Head of caudate nucleus (tissue), 42 donors: ENCODE measurements at regions not wholly inside any gene's neighbourhood (a gene's known extent, or its start where the extent isn't known, plus 50 kb on each side); places are given as distances from the start of the nearest gene placed in this dataset.

ENCODE experiments used
- DNase-seq, 42 donors: peaks; one replicate each; pipeline versions ENCODE4 v3.0.0 to v3.0.0-alpha.2; 2020 to 2021; ENCODE audit warnings: mixed read lengths in 7 of 42
- intact Hi-C: fragments of 100-400 bp; cut with DNase I; formaldehyde crosslinking; loops from one replicate; pipeline ENCODE4 v1.15.0; 2022

DNA sequence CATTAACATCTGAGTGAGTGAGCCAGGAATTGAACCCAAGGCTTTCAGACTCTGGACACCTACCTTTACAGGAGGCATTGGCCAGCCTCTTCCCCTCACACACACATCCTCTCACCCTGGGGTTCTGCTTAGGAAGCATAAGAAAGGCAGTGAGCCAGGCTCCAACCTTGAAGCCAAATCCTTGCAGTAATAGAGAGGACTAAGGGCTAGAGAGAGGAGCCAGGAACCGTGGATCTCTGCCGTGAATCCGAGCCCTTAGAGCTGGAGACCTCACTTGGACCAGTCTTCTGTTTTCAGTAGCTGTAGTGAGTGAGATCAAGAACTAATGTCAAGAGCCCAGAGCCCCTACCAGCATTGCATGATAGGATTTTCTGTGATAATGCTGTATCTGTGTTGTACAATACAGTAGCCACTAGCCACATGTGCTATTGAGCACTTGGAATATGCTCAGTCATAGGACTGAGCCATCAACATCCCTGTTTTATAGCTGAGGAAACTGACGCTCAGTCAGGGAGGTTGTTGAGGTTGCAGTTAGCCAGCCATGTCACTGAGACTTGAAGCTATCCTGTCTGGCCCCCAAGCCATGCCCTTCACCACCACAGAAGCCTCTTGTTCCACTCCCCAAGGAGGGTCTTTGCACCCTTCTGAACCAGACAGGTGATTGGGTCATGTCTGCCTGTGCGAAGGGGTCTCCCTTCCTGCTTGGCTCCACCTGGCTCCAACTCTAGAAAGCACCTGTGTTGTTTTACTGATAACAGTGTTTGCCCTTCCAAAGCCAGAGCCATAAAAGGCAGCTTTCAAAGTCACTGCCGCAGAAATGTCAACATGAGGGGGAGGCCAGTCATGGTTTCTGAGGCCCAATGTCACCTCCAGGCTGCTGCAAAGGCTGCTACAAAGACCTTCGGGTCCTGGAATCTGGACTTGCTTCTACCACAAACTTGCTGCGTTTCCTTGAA, 101.1 kb upstream of the JUN start:
- intact Hi-C loops: no loop called here
- peak in 4 of 42 donors; percentile 15 to 44 (median 26) for DNase-seq

- intact Hi-C loops: no loop called here
- peak in 23 of 42 donors; percentile 25 to 65 (median 50) for DNase-seq
These were observed 102.2 kb upstream of the JUN start for GRCh38 chr1:58885998-58886397.

GRCh38 chr1:58886611-58887010, 102.8 kb upstream of the JUN start:
- intact Hi-C loops: no loop called here
- DNase-seq: no peak

GRCh38 chr1:58887059-58887458, 103.2 kb upstream of the JUN start:
- intact Hi-C loops: no loop called here
- no peak for DNase-seq

GRCh38 chr1:58888833-58889232, 105.0 kb upstream of the JUN start:
- intact Hi-C loops: no loop called here
- DNase-seq: no peak

GRCh38 chr1:58890113-58890512, 106.3 kb upstream of the JUN start:
- intact Hi-C loops: no loop called here
- DNase-seq: no peak

GRCh38 chr1:58890609-58891008, 106.8 kb upstream of the JUN start:
- intact Hi-C loops: no loop called here
- no peak for DNase-seq

DNA sequence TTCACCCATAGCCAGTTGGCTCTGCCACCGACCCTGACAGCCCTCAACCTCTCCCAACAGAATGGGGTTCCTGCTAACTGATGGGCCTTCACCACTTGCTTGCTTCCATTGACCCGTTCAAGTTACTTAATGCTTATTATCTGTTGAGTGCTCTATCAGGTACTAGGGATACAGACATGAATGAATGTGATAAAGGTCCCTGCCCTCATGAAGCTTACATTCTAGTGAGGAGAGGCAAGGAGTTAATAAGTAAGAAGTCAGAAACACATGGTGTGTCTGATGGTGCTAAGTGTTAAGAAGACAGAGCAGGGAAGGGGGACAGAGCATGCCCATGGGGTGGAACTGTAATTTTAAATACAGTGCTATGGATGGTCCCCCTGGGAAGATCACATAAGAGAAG, 107.5 kb upstream of the JUN start:
- intact Hi-C loops: no loop called here
- no peak for DNase-seq

DNA sequence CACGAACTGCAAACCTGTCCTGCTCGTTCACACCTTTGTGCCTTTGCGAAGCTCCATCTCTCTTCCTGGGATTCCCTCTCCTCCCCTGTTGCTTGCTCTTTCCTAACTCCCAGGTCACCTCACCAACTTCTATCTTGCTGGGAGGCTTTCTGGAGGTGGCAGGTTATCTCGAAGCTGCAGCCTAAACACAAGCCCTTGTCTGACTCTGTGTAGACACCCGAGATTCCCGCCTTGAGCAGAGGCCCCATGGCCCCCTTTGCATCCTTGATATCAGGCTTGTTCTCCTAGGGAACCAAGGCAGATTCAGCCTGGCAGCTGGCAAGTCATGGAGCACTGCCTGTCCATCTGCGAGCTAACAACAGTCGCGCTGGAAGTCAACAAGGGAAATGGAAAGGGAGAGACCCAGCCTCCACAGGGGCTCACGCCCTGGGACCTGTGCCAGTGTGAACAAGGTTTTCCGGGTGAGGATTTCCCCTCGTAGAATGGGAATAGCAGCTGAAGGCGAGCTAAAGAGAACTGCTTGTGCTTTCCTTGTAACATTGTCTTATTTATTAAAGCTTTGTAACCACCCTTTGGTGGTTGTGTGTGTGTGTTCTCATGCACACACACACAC, 109.5 kb upstream of the JUN start:
- DNase-seq: no peak
- intact Hi-C loops: no loop called here

GRCh38 chr1:58895082-58895481, 111.2 kb upstream of the JUN start:
- intact Hi-C loops: no loop called here
- no peak for DNase-seq

- intact Hi-C loops: no loop called here
- DNase-seq: peak in 10 of 42 donors; percentile 16 to 52 (median 31)
These were observed 111.8 kb upstream of the JUN start for GRCh38 chr1:58895559-58896145.

GRCh38 chr1:58896246-58897183, 112.7 kb upstream of the JUN start:
- peak in 28 of 42 donors; percentile 22 to 63 (median 40) for DNase-seq
- intact Hi-C loops: no loop called here

- DNase-seq: peak in 15 of 42 donors; percentile 18 to 49 (median 30)
- intact Hi-C loops: no loop called here
These were observed 115.1 kb upstream of the JUN start for GRCh38 chr1:58898739-58899586.

GRCh38 chr1:58899587-58900271, 115.9 kb upstream of the JUN start:
- intact Hi-C loops: no loop called here
- DNase-seq: no peak

- no peak for DNase-seq
- intact Hi-C loops: no loop called here
These were observed 116.5 kb upstream of the JUN start for GRCh38 chr1:58900396-58900795.

DNA sequence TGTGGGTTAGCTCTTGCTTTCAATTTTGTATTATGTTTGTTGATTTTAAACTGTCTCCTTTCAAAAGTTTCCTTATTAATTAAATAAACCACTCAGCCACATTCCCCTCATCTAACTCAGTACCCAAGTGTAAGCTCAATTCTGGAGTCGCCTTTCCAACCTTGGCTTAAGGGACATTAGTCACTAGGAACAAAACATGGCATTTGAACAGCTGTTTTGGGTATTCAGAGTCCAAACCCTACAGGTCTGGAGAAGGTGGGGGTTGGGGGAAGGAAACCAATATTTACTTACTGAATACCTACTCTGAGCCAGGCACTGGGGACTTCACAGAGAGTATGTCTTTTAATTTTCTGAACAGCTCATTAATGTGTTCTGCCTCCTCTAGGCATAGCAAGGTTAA, 117.2 kb upstream of the JUN start:
- intact Hi-C loops: no loop called here
- DNase-seq: no peak

GRCh38 chr1:58902830-58903513, 119.1 kb upstream of the JUN start:
- peak in 1 of 42 donors; percentile 29 for DNase-seq
- intact Hi-C loops: loop anchor here (2.0 kb wide), 1 partner anchor 118 kb away; the partner anchor contains the start of gene JUN
